Loucy (cell line): ENCODE measurements at regions not wholly inside any gene's neighbourhood (a gene's known extent, or its start where the extent isn't known, plus 50 kb on each side); places are given as distances from the start of the nearest gene placed in this dataset.

Source experiments
- H2AFZ ChIP-seq: fragments of 200-600 bp; sonication (generic); 2 replicates; pipeline ENCODE4 v1.6.0; 2016; ENCODE audit warnings: antibody characterized with exemption, mild to moderate bottlenecking, low read length, moderate library complexity
- H3F3A ChIP-seq: fragments of 200-600 bp; 2 replicates; pipeline ENCODE4 v1.6.0; 2016; ENCODE audit warnings: antibody characterized with exemption, low read depth, mild to moderate bottlenecking
- H3K27me3 ChIP-seq: fragments of 200-600 bp; sonication (generic); 2 replicates; pipeline ENCODE4 v1.6.1; 2014; ENCODE audit warnings: low read length, mild to moderate bottlenecking; ENCODE audit not compliant: insufficient read depth, poor library complexity, severe bottlenecking
- H3K36me3 ChIP-seq: fragments of 200-600 bp; sonication (generic); 2 replicates; pipeline ENCODE4 v1.6.1; 2016; ENCODE audit warnings: low read length; ENCODE audit not compliant: insufficient read depth
- H3K4me1 ChIP-seq: fragments of 200-600 bp; sonication (generic); 2 replicates; pipeline ENCODE4 v1.5.1; 2014; ENCODE audit warnings: low read length, mild to moderate bottlenecking; ENCODE audit not compliant: insufficient read depth, poor library complexity, severe bottlenecking
- H3K4me2 ChIP-seq: fragments of 200-600 bp; sonication (generic); 2 replicates; pipeline ENCODE4 v1.6.0; 2014; ENCODE audit warnings: antibody characterized with exemption, low read length, low read depth, mild to moderate bottlenecking; ENCODE audit not compliant: poor library complexity, severe bottlenecking
- H3K4me3 ChIP-seq: fragments of 200-600 bp; sonication (generic); 2 replicates; pipeline ENCODE4 v1.5.1; 2014; ENCODE audit warnings: low read length, mild to moderate bottlenecking, mixed read lengths; ENCODE audit not compliant: poor library complexity, severe bottlenecking
- H3K79me2 ChIP-seq: fragments of 200-600 bp; sonication (generic); 2 replicates; pipeline ENCODE4 v1.6.1; 2014; ENCODE audit warnings: low read length; ENCODE audit not compliant: insufficient read depth
- H3K9ac ChIP-seq: fragments of 200-600 bp; sonication (generic); 2 replicates; pipeline ENCODE4 v1.6.0; 2014; ENCODE audit warnings: mild to moderate bottlenecking, low read depth, low read length, moderate library complexity; ENCODE audit not compliant: poor library complexity, severe bottlenecking
- H3K9me2 ChIP-seq: fragments of 200-600 bp; sonication (generic); replicated peaks from 2 replicates; pipeline ENCODE4 v1.6.1; 2016; ENCODE audit warnings: low read depth, low read length, mixed read lengths
- H3K9me3 ChIP-seq: fragments of 200-600 bp; sonication (generic); 2 replicates; pipeline ENCODE4 v1.6.1; 2014; ENCODE audit warnings: mild to moderate bottlenecking, antibody characterized with exemption, low read length, low read depth; ENCODE audit not compliant: insufficient read depth
- H4K20me1 ChIP-seq: fragments of 200-600 bp; sonication (generic); 2 replicates; pipeline ENCODE4 v1.6.0; 2014; ENCODE audit warnings: antibody characterized with exemption, low read length, mild to moderate bottlenecking; ENCODE audit not compliant: insufficient read depth, poor library complexity, severe bottlenecking
- EZH2phosphoT487 ChIP-seq: fragments of 200-600 bp; IDR thresholded peaks from 2 replicates; pipeline ENCODE4 v1.6.1; 2018; ENCODE audit warnings: antibody characterized with exemption, mild to moderate bottlenecking, moderate library complexity, borderline replicate concordance
- TF ChIP-seq, protein P1 (sequence below): fragments of 200-600 bp; sonication (generic); conservative IDR thresholded peaks from 2 replicates; pipeline ENCODE4 v1.5.1; 2014; ENCODE audit warnings: mild to moderate bottlenecking, antibody characterized with exemption, low read length

DNA sequence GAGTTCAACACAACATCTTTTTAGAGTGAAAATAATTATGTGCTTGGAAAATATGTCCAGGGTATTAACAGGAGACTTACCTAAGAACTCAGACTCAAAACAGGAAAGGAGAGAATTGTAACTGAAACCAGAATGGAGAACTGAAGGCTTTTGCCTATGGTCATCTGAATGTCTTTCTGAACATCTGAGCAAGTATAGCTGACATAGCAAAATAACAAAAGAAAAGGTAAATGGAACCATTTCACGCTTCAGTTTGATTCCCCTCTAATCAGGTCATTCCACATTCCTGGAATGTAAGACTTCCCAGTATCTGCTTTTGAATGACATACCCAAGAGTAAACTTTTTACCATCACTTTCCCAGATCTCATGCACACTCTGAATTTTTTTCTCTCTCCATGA lies 500.4 kb upstream of the HS3ST1 start:
- Histone ChIP-seq H3K4me2 (no peak overlapping the region), H2AFZ (no peak overlapping the region), H3K79me2 (no peaks in the 10 kb centered on the region), H4K20me1 (no peaks in the 10 kb centered on the region), H3K27me3 (no peaks in the 10 kb centered on the region), H3K4me3 (no peak overlapping the region), H3F3A (no peaks in the 10 kb centered on the region), H3K9me2 (no peaks in the 10 kb centered on the region), H3K36me3 (no peaks in the 10 kb centered on the region), H3K9ac (no peak overlapping the region), H3K9me3 (no peaks in the 10 kb centered on the region), H3K4me1 (no peaks in the 10 kb centered on the region)
- no peak for TF ChIP-seq EZH2phosphoT487
- TF ChIP-seq, protein P1, sequence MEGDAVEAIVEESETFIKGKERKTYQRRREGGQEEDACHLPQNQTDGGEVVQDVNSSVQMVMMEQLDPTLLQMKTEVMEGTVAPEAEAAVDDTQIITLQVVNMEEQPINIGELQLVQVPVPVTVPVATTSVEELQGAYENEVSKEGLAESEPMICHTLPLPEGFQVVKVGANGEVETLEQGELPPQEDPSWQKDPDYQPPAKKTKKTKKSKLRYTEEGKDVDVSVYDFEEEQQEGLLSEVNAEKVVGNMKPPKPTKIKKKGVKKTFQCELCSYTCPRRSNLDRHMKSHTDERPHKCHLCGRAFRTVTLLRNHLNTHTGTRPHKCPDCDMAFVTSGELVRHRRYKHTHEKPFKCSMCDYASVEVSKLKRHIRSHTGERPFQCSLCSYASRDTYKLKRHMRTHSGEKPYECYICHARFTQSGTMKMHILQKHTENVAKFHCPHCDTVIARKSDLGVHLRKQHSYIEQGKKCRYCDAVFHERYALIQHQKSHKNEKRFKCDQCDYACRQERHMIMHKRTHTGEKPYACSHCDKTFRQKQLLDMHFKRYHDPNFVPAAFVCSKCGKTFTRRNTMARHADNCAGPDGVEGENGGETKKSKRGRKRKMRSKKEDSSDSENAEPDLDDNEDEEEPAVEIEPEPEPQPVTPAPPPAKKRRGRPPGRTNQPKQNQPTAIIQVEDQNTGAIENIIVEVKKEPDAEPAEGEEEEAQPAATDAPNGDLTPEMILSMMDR = no peak

DNA sequence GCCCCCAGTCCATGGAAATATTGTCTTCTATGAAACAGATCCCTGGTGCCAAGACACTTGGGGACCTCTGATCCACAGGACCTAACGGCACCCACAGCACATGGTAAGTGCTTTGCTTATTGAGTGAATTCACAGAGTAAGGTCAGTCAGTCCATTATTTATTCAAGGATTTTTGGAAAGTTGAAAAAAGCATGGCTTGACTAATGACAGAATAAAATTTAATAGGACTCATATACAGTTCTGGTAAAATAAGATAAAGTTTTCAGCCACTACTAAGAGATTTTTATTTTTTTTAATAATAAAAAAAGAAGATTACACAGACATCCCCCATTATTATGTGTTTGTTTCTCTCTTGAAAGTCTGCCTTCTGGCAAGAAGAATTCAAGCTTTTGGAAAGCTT lies 490.6 kb upstream of the HS3ST1 start:
- H3K4me2 ChIP-seq = no peak overlapping the region
- no peak overlapping the region for H3K4me3 ChIP-seq
- H3F3A ChIP-seq = no peaks in the 10 kb centered on the region
- no peak overlapping the region for H3K9ac ChIP-seq
- no peak overlapping the region for H2AFZ ChIP-seq
- no peak for TF ChIP-seq EZH2phosphoT487
- TF ChIP-seq, protein P1 = no peak
- H3K4me1 ChIP-seq = no peaks in the 10 kb centered on the region
- 0 out of 2 replicates have a peak, but pooled peaks cover 3% of the 10 kb centered on the region for H3K9me3 ChIP-seq
- no peaks in the 10 kb centered on the region for H3K36me3 ChIP-seq
- H3K27me3 ChIP-seq = no peaks in the 10 kb centered on the region
- no peaks in the 10 kb centered on the region for H4K20me1 ChIP-seq
- H3K9me2 ChIP-seq = no peaks in the 10 kb centered on the region
- H3K79me2 ChIP-seq = no peaks in the 10 kb centered on the region

DNA sequence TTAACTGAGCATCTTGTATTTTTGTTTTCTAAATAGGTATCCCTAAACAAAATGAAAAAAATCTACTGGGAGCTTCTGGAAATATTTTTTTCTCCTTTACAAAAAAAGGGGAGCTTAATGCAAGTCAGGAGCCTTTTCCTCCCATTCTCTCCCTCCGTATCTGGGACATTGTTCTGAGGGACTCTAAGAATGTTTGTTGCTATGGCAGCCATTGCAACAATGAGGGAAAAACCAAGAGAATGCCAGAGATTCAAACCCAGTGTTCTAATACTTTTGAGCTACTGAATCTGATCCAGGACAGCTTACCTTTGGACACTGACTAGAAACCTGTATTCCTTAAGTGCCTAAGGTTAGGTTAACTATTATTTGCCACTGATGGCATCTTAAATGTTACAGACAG lies 485.7 kb upstream of the HS3ST1 start:
- Histone ChIP-seq H3K4me3 (no peak overlapping the region), H2AFZ (no peak overlapping the region)
- TF ChIP-seq EZH2phosphoT487 = no peak
- TF ChIP-seq, protein P1 = no peak

More for the DNA sequence above, 485.7 kb upstream of the HS3ST1 start:
- Histone ChIP-seq H3K9me3 (no peaks in the 10 kb centered on the region), H3F3A (no peaks in the 10 kb centered on the region), H3K27me3 (no peaks in the 10 kb centered on the region), H3K9ac (no peak overlapping the region), H3K4me2 (no peak overlapping the region), H3K4me1 (no peaks in the 10 kb centered on the region), H3K36me3 (no peaks in the 10 kb centered on the region), H3K9me2 (no peaks in the 10 kb centered on the region), H4K20me1 (no peaks in the 10 kb centered on the region), H3K79me2 (no peaks in the 10 kb centered on the region)
